ENCODE measurements at regions not wholly inside any gene's neighbourhood (a gene's known extent, or its start where the extent isn't known, plus 50 kb on each side); places are given as distances from the start of the nearest gene placed in this dataset.

- TF ChIP-seq CTCF (IDR thresholded peaks at IDR 0.05) (no peak), EZH2 (IDR thresholded peaks at IDR 0.05) (no peak)
Observed at GRCh38 chrX:9233141-9233540, 199.2 kb upstream of the FAM9B start.

Data from neural progenitor cell (in vitro differentiated cells).